H9 (cell line): ENCODE measurements at regions not wholly inside any gene's neighbourhood (a gene's known extent, or its start where the extent isn't known, plus 50 kb on each side); places are given as distances from the start of the nearest gene placed in this dataset.

Source experiments
- DNase-seq: peaks from one replicate; pipeline ENCODE4 v3.0.0-alpha.2; 2017
- H2AFZ ChIP-seq: one replicate; pipeline ENCODE4 v1.6.1; 2013; ENCODE audit warnings: mild to moderate bottlenecking, low read length, control low read depth, moderate library complexity
- H2AK5ac ChIP-seq: 2 replicates; pipeline ENCODE4 v1.6.1; 2013; ENCODE audit warnings: low read length, control low read depth, mixed read lengths; ENCODE audit not compliant: insufficient read length
- H2BK120ac ChIP-seq: one replicate; pipeline ENCODE4 v1.6.1; 2013; ENCODE audit warnings: low read depth, mild to moderate bottlenecking, low read length, control low read depth, inconsistent platforms; ENCODE audit not compliant: poor library complexity, severe bottlenecking
- H2BK12ac ChIP-seq: 2 replicates; pipeline ENCODE4 v1.6.1; 2013; ENCODE audit warnings: low read length, control low read depth, mixed read lengths, low read depth; ENCODE audit not compliant: insufficient read length
- H2BK15ac ChIP-seq: 2 replicates; pipeline ENCODE4 v1.6.1; 2013; ENCODE audit warnings: low read depth, low read length, control low read depth
- H2BK20ac ChIP-seq: one replicate; pipeline ENCODE4 v1.6.1; 2013; ENCODE audit warnings: low read depth, mild to moderate bottlenecking, low read length, control low read depth, inconsistent platforms; ENCODE audit not compliant: poor library complexity, severe bottlenecking
- H2BK5ac ChIP-seq: 2 replicates; pipeline ENCODE4 v1.6.1; 2013; ENCODE audit warnings: low read length, control low read depth, mixed read lengths; ENCODE audit not compliant: insufficient read length
- H3K14ac ChIP-seq: 2 replicates; pipeline ENCODE4 v1.6.1; 2013; ENCODE audit warnings: low read length, control low read depth; ENCODE audit not compliant: insufficient read depth
- H3K18ac ChIP-seq: 2 replicates; pipeline ENCODE4 v1.6.1; 2013; ENCODE audit warnings: low read depth, mild to moderate bottlenecking, mixed read lengths, low read length, control low read depth; ENCODE audit not compliant: insufficient read length
- H3K23ac ChIP-seq: 2 replicates; pipeline ENCODE4 v1.6.1; 2013; ENCODE audit warnings: low read length, control low read depth, mixed read lengths, low read depth; ENCODE audit not compliant: insufficient read length
- H3K23me2 ChIP-seq: 2 replicates; pipeline ENCODE4 v1.6.1; 2013; ENCODE audit warnings: low read depth, mild to moderate bottlenecking, mixed read lengths, low read length, control low read depth; ENCODE audit not compliant: insufficient read length, poor library complexity, severe bottlenecking
- H3K27ac ChIP-seq: 2 replicates; pipeline ENCODE4 v1.5.1; 2013; ENCODE audit warnings: low read length, control low read depth, mixed read lengths, low read depth; ENCODE audit not compliant: insufficient read length
- H3K27me3 ChIP-seq: 2 replicates; pipeline ENCODE4 v1.6.1; 2013; ENCODE audit warnings: low read length, control low read depth, inconsistent platforms; ENCODE audit not compliant: insufficient read depth
- H3K4ac ChIP-seq: 2 replicates; pipeline ENCODE4 v1.6.1; 2013; ENCODE audit warnings: low read depth, mild to moderate bottlenecking, control low read depth, inconsistent platforms, low read length, moderate library complexity
- H3K4me1 ChIP-seq: 2 replicates; pipeline ENCODE4 v1.6.1; 2013; ENCODE audit warnings: low read length, control low read depth, inconsistent platforms; ENCODE audit not compliant: insufficient read depth
- H3K4me2 ChIP-seq: 2 replicates; pipeline ENCODE4 v1.6.1; 2013; ENCODE audit warnings: low read length, control low read depth, mixed read lengths; ENCODE audit not compliant: insufficient read length, insufficient read depth
- H3K56ac ChIP-seq: 2 replicates; pipeline ENCODE4 v1.6.1; 2013; ENCODE audit warnings: low read depth, mild to moderate bottlenecking, mixed read lengths, low read length, control low read depth; ENCODE audit not compliant: insufficient read length
- H3K79me1 ChIP-seq: 2 replicates; pipeline ENCODE4 v1.6.1; 2013; ENCODE audit warnings: low read depth, mild to moderate bottlenecking, moderate library complexity, low read length, control low read depth, inconsistent platforms; ENCODE audit not compliant: insufficient read depth, poor library complexity, severe bottlenecking
- H3K79me2 ChIP-seq: 2 replicates; pipeline ENCODE4 v1.6.1; 2013; ENCODE audit warnings: low read length, control low read depth, inconsistent platforms; ENCODE audit not compliant: insufficient read depth
- H3K9ac ChIP-seq: 2 replicates; pipeline ENCODE4 v1.6.1; 2013; ENCODE audit warnings: low read length, control low read depth, mixed read lengths; ENCODE audit not compliant: insufficient read length; ENCODE audit errors: extremely low read depth
- H3K9me3 ChIP-seq: one replicate; pipeline ENCODE4 v1.6.1; 2013; ENCODE audit warnings: low read depth, low read length, inconsistent platforms; ENCODE audit not compliant: control insufficient read depth
- H3T11ph ChIP-seq: one replicate; pipeline ENCODE4 v1.6.1; 2013; ENCODE audit warnings: mild to moderate bottlenecking, low read length, control low read depth, inconsistent platforms
- H4K20me1 ChIP-seq: one replicate; pipeline ENCODE4 v1.6.1; 2013; ENCODE audit not compliant: control insufficient read depth, insufficient read length, insufficient read depth
- H4K5ac ChIP-seq: 2 replicates; pipeline ENCODE4 v1.6.1; 2013; ENCODE audit warnings: low read depth, mild to moderate bottlenecking, mixed read lengths, low read length, control low read depth; ENCODE audit not compliant: insufficient read length
- H4K8ac ChIP-seq: replicated peaks from 2 replicates; pipeline ENCODE4 v1.6.1; 2013; ENCODE audit warnings: low read length, control low read depth, mixed read lengths, low read depth; ENCODE audit not compliant: insufficient read length
- H4K91ac ChIP-seq: 2 replicates; pipeline ENCODE4 v1.6.1; 2013; ENCODE audit warnings: low read depth, mild to moderate bottlenecking, moderate library complexity, mixed read lengths, low read length, control low read depth; ENCODE audit not compliant: insufficient read length
- H3K27ac Mint-ChIP-seq, 3 experiments: 2 replicates in 2 of 3; 3 replicates in 1 of 3; pipeline ENCODE4 v1.8.0; 2020 to 2021; ENCODE audit warnings: mixed read lengths in 3 of 3, mild to moderate bottlenecking in 1 of 3, moderate library complexity in 1 of 3
- H3K27me3 Mint-ChIP-seq: 2 replicates; pipeline ENCODE4 v1.8.0; 2021; ENCODE audit warnings: low read depth, mild to moderate bottlenecking, moderate library complexity, mixed read lengths
- H3K36me3 Mint-ChIP-seq, 3 experiments: 2 replicates in 2 of 3; 3 replicates in 1 of 3; pipeline ENCODE4 v1.8.0; 2020 to 2021; ENCODE audit warnings: low read depth in 3 of 3, mixed read lengths in 3 of 3; ENCODE audit not compliant: insufficient read depth in 1 of 3
- H3K4me1 Mint-ChIP-seq, 2 experiments: 2 replicates each; pipeline ENCODE4 v1.8.0; 2020; ENCODE audit warnings: mixed read lengths in 2 of 2
- H3K4me3 Mint-ChIP-seq, 2 experiments: 2 replicates in 1 of 2; 3 replicates in 1 of 2; pipeline ENCODE4 v1.8.0; 2020 to 2021; ENCODE audit warnings: mild to moderate bottlenecking in 2 of 2, mixed read lengths in 2 of 2, moderate library complexity in 1 of 2
- H3K9me3 Mint-ChIP-seq, 2 experiments: 2 replicates in 1 of 2; 3 replicates in 1 of 2; pipeline ENCODE4 v1.8.0; 2020; ENCODE audit warnings: mild to moderate bottlenecking in 2 of 2, mixed read lengths in 2 of 2, moderate library complexity in 1 of 2
- CTCF ChIP-seq: fragments of 200-600 bp; sonication (generic); conservative IDR thresholded peaks from 3 replicates; pipeline ENCODE4 v1.8.0; 2021; ENCODE audit warnings: antibody characterized with exemption, mild to moderate bottlenecking
- WGBS: extraction: QIAGEN DNeasy Blood & Tissue Kit; methylation state at CpG from one replicate; pipeline ENCODE4 v1.1.7; 2013; ENCODE audit warnings: missing lambda C conversion rate, low lambda C conversion rate, mixed read lengths; ENCODE audit not compliant: insufficient read length; ENCODE audit errors: extremely low coverage; 5-methylcytosine and 5-hydroxymethylcytosine counted together

- peaks cover 0 to 2% of the 10 kb centered on the region in 2 experiments; a peak in 1 of 4 replicates for H3K4me1 Mint-ChIP-seq
- Histone ChIP-seq H2BK120ac (no peak overlapping the region), H3K18ac (no peak overlapping the region), H3K9ac (no peak overlapping the region), H3K27me3 (no peaks in the 10 kb centered on the region), H2BK5ac (no peak overlapping the region), H3T11ph (no peak overlapping the region), H4K20me1 (no peaks in the 10 kb centered on the region), H2BK20ac (no peak overlapping the region), H3K4me1 (no peaks in the 10 kb centered on the region), H3K14ac (no peak overlapping the region), H3K23ac (no peak overlapping the region), H2BK15ac (no peak overlapping the region), H3K4me2 (no peak overlapping the region), H3K23me2 (no peaks in the 10 kb centered on the region), H2AFZ (no peak overlapping the region), H3K4ac (no peak overlapping the region), H3K79me1 (no peaks in the 10 kb centered on the region), H3K27ac (no peak overlapping the region), H3K56ac (no peak overlapping the region), H4K5ac (no peak overlapping the region), H3K79me2 (no peaks in the 10 kb centered on the region), H4K91ac (no peak overlapping the region), H2BK12ac (no peak overlapping the region), H3K9me3 (no peaks in the 10 kb centered on the region), H2AK5ac (no peak overlapping the region), H4K8ac (no peak overlapping the region)
- DNase-seq = no peak
- no CpG with 5 or more reads among the region's 5 CpGs for WGBS
- no peaks in the 10 kb centered on the region; a peak in 1 of 7 replicates for H3K36me3 Mint-ChIP-seq
- TF ChIP-seq CTCF = no peak
- H3K27me3 Mint-ChIP-seq = peaks cover 3% of the 10 kb centered on the region; the same call in 1 of the 2 replicates
- H3K9me3 Mint-ChIP-seq = no peaks in the 10 kb centered on the region
- H3K27ac Mint-ChIP-seq = no peak overlapping the region
- H3K4me3 Mint-ChIP-seq = no peak overlapping the region
Measured at GRCh38 chr16:65487231-65487630, 365.4 kb upstream of the CDH11 start.
